CD14-positive monocyte (primary cell): ENCODE measurements at regions not wholly inside any gene's neighbourhood (a gene's known extent, or its start where the extent isn't known, plus 50 kb on each side); places are given as distances from the start of the nearest gene placed in this dataset.

Source experiments
- DNase-seq, 3 donors: peaks; one replicate each; pipeline ENCODE4 v3.0.0-alpha.2; 2011 to 2022
- H2AFZ ChIP-seq: 2 replicates; pipeline ENCODE4 v1.6.0; 2012; ENCODE audit warnings: mild to moderate bottlenecking, low read depth, low read length, inconsistent platforms; ENCODE audit not compliant: insufficient read depth, poor library complexity, severe bottlenecking
- H3K27ac ChIP-seq, 2 donors: 1 replicate in 1 of 2; 2 replicates in 1 of 2; pipeline ENCODE4 v1.5.1; 2012 to 2013; ENCODE audit warnings: low read length in 2 of 2, control low read depth in 1 of 2, inconsistent platforms in 1 of 2, low read depth in 1 of 2, mild to moderate bottlenecking in 1 of 2
- H3K27me3 ChIP-seq, 2 donors: one replicate each; pipeline versions ENCODE4 v1.6.0 to v1.6.1; 2011 to 2013; ENCODE audit warnings: low read length in 2 of 2; ENCODE audit not compliant: control insufficient read depth in 2 of 2, insufficient read depth in 2 of 2
- H3K36me3 ChIP-seq, 2 donors: replicated peaks in 1 of 2; 1 replicate in 1 of 2; 2 replicates in 1 of 2; pipeline versions ENCODE4 v1.5.1 to v1.6.1; 2012 to 2013; ENCODE audit warnings: low read length in 2 of 2, control low read depth in 1 of 2, inconsistent platforms in 1 of 2, mild to moderate bottlenecking in 1 of 2; ENCODE audit not compliant: insufficient read depth in 2 of 2, control insufficient read depth in 1 of 2
- H3K4me1 ChIP-seq, 2 donors: 1 replicate in 1 of 2; 2 replicates in 1 of 2; pipeline versions ENCODE4 v1.5.1 to v1.6.1; 2012 to 2013; ENCODE audit warnings: low read length in 2 of 2, control low read depth in 1 of 2, inconsistent platforms in 1 of 2, mild to moderate bottlenecking in 1 of 2, moderate library complexity in 1 of 2; ENCODE audit not compliant: insufficient read depth in 2 of 2, control insufficient read depth in 1 of 2
- H3K4me2 ChIP-seq: replicated peaks from 2 replicates; pipeline ENCODE3; 2012; ENCODE audit warnings: low read length, moderate library complexity, mild to moderate bottlenecking; ENCODE audit not compliant: poor library complexity, severe bottlenecking; ENCODE audit errors: extremely low read depth
- H3K4me3 ChIP-seq, 3 experiments: fragments of 200-600 bp in 1 of 3; sonication (generic) in 1 of 3; replicated peaks in 1 of 3; 1 replicate in 2 of 3; 2 replicates in 1 of 3; pipeline ENCODE4 v1.5.1; 2011 to 2013; ENCODE audit warnings: low read length in 3 of 3, mild to moderate bottlenecking in 3 of 3, control low read depth in 2 of 3, low read depth in 2 of 3, inconsistent platforms in 1 of 3, moderate library complexity in 1 of 3
- H3K79me2 ChIP-seq: 2 replicates; pipeline ENCODE4 v1.6.0; 2012; ENCODE audit warnings: mild to moderate bottlenecking, control low read depth, inconsistent platforms, low read length, moderate library complexity; ENCODE audit not compliant: insufficient read depth
- H3K9ac ChIP-seq: 2 replicates; pipeline ENCODE4 v1.6.0; 2017; ENCODE audit warnings: low read length, mild to moderate bottlenecking; ENCODE audit not compliant: insufficient read depth, poor library complexity, severe bottlenecking
- H3K9me3 ChIP-seq, 2 donors: replicated peaks in 1 of 2; 1 replicate in 1 of 2; 2 replicates in 1 of 2; pipeline versions ENCODE4 v1.5.1 to v1.6.1; 2012 to 2013; ENCODE audit warnings: low read length in 2 of 2, control low read depth in 1 of 2; ENCODE audit not compliant: control insufficient read depth in 1 of 2, insufficient read depth in 1 of 2
- H4K20me1 ChIP-seq: 2 replicates; pipeline ENCODE4 v1.6.0; 2012; ENCODE audit warnings: mild to moderate bottlenecking, low read length, control low read depth, moderate library complexity; ENCODE audit not compliant: insufficient read depth
- H3K27ac Mint-ChIP-seq, 7 donors: one replicate each; pipeline ENCODE4 v1.8.0; 2020; ENCODE audit warnings: mild to moderate bottlenecking in 7 of 7, mixed read lengths in 7 of 7, moderate library complexity in 6 of 7, inconsistent platforms in 2 of 7
- H3K27me3 Mint-ChIP-seq, 3 donors: one replicate each; pipeline ENCODE4 v1.8.0; 2021 to 2022; ENCODE audit warnings: low read depth in 3 of 3, mild to moderate bottlenecking in 3 of 3, mixed read lengths in 3 of 3, moderate library complexity in 3 of 3, inconsistent platforms in 1 of 3
- H3K36me3 Mint-ChIP-seq, 2 donors: one replicate each; pipeline ENCODE4 v1.8.0; 2020; ENCODE audit warnings: mixed read lengths in 2 of 2, inconsistent platforms in 1 of 2, mild to moderate bottlenecking in 1 of 2
- H3K4me1 Mint-ChIP-seq: one replicate; pipeline ENCODE4 v1.8.0; 2020; ENCODE audit warnings: mild to moderate bottlenecking, mixed read lengths
- H3K4me3 Mint-ChIP-seq, 2 donors: one replicate each; pipeline ENCODE4 v1.8.0; 2020; ENCODE audit warnings: mild to moderate bottlenecking in 2 of 2, mixed read lengths in 2 of 2, moderate library complexity in 1 of 2
- H3K9me3 Mint-ChIP-seq, 7 donors: one replicate each; pipeline ENCODE4 v1.8.0; 2020 to 2022; ENCODE audit warnings: mixed read lengths in 7 of 7, mild to moderate bottlenecking in 6 of 7, moderate library complexity in 6 of 7, inconsistent platforms in 2 of 7
- CTCF ChIP-seq: fragments of 200-600 bp; IDR thresholded peaks from one replicate; pipeline ENCODE4 v1.8.0; 2022; ENCODE audit warnings: antibody characterized with exemption, mild to moderate bottlenecking
- WGBS: methylation state at CpG from one replicate; pipeline ENCODE4 v1.1.5; 2013; ENCODE audit warnings: missing lambda C conversion rate; ENCODE audit not compliant: insufficient coverage; 5-methylcytosine and 5-hydroxymethylcytosine counted together
- intact Hi-C, 2 donors: fragments of 100-400 bp; cut with micrococcal nuclease; formaldehyde crosslinking; loops; one replicate each; pipeline versions ENCODE4 v1.15.0 to v1.15.1; 2023

DNA sequence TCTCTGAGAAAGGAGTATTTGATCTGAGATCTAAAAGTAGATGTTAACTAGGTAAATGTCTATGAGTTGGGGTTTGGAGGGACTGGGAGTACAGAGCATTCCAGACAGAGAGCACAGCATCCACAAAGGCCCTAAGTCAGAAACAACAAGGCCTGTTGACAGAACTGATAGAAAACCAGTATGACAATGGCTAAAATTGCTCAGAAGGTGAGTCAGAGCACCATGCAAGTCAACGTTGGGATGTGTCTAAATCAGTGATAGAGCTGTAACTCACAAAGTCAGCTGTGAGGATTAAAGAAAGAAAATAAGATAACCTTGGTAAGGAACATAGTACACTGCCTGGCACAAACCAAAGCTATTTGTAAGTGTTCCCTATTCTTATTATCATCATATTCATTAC is 124.0 kb downstream of the CETN3 start:
- Histone ChIP-seq H3K36me3 (no peaks in the 10 kb centered on the region), H3K4me1 (no peaks in the 10 kb centered on the region), H3K4me3 (no peak overlapping the region), H2AFZ (no peak overlapping the region), H3K9me3 (no peaks in the 10 kb centered on the region), H3K27ac (no peak overlapping the region), H3K4me2 (no peak overlapping the region), H3K79me2 (no peaks in the 10 kb centered on the region), H3K9ac (no peak overlapping the region), H4K20me1 (no peaks in the 10 kb centered on the region), H3K27me3 (no peaks in the 10 kb centered on the region)
- no peak for TF ChIP-seq CTCF
- H3K27me3 Mint-ChIP-seq, result no peaks in the 10 kb centered on the region
- no peaks in the 10 kb centered on the region for H3K36me3 Mint-ChIP-seq
- H3K9me3 Mint-ChIP-seq, result peaks cover 0 to 5% (median 2%) of the 10 kb centered on the region in 7 donors
- intact Hi-C loops, result no loop called here
- no peak overlapping the region for H3K4me3 Mint-ChIP-seq
- H3K4me1 Mint-ChIP-seq, result no peaks in the 10 kb centered on the region
- no peak for DNase-seq
- no peak overlapping the region for H3K27ac Mint-ChIP-seq
- WGBS, result no CpG with 5 or more reads among the region's 1 CpG

DNA sequence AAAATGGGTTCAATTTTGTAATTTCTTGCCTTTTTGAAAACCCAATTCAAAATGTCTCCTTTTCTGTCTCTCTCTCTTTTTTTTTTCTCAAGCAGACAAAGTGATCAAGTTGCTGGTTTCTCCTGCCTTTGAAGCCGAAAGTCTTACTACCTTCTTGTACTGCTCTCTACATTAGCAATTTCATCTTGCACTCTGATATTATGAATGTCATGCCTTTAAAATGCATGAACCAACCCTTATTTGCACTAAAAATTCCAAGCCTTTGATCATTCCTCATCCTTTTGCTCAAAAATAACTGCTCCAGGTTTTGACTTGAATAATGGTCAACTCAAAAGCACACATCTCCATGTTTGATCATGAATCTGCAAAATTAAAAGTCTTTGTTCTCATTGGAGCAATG is 125.2 kb downstream of the CETN3 start:
- Histone ChIP-seq H3K9ac (no peak overlapping the region), H3K4me1 (no peaks in the 10 kb centered on the region), H3K79me2 (no peaks in the 10 kb centered on the region), H3K36me3 (no peaks in the 10 kb centered on the region), H3K4me2 (no peak overlapping the region), H3K27me3 (no peaks in the 10 kb centered on the region), H3K4me3 (no peak overlapping the region), H2AFZ (no peak overlapping the region), H3K27ac (no peak overlapping the region), H3K9me3 (no peaks in the 10 kb centered on the region), H4K20me1 (no peaks in the 10 kb centered on the region)
- H3K4me1 Mint-ChIP-seq, result no peaks in the 10 kb centered on the region
- no peak overlapping the region for H3K4me3 Mint-ChIP-seq
- peaks cover 0 to 5% (median 2%) of the 10 kb centered on the region in 7 donors for H3K9me3 Mint-ChIP-seq
- H3K27ac Mint-ChIP-seq, result no peak overlapping the region
- WGBS, result no CpG with 5 or more reads among the region's 1 CpG
- DNase-seq, result no peak
- H3K36me3 Mint-ChIP-seq, result no peaks in the 10 kb centered on the region
- intact Hi-C loops, result no loop called here
- TF ChIP-seq CTCF, result no peak
- no peaks in the 10 kb centered on the region for H3K27me3 Mint-ChIP-seq
